H54 (cell line): ENCODE measurements at regions not wholly inside any gene's neighbourhood (a gene's known extent, or its start where the extent isn't known, plus 50 kb on each side); places are given as distances from the start of the nearest gene placed in this dataset.

Experiments
- DNase-seq: peaks from one replicate; pipeline ENCODE4 v3.0.0; 2011; ENCODE audit warnings: low spot score, mixed read lengths; ENCODE audit not compliant: insufficient read length
- FAIRE-seq: peaks from 3 replicates; lab custom pipeline; 2011; peaks lifted over from hg19 to GRCh38; lab: Jason Lieb, UNC
- POLR2A ChIP-seq: IDR thresholded peaks from 2 replicates; pipeline ENCODE4 v1.6.1; 2011; ENCODE audit warnings: low read depth, mild to moderate bottlenecking, low read length

GRCh38 chr20:53843645-53844044 lies 226.7 kb downstream of the BCAS1 start:
- DNase-seq, result no peak
- no peak for TF ChIP-seq POLR2A
- no peak for FAIRE-seq

GRCh38 chr20:53842301-53843099 lies 227.9 kb downstream of the BCAS1 start:
- DNase-seq (no peak), FAIRE-seq (no peak)
- no peak for TF ChIP-seq POLR2A

GRCh38 chr20:53841741-53842140 lies 228.7 kb downstream of the BCAS1 start:
- no peak for DNase-seq
- no peak for FAIRE-seq
- no peak for TF ChIP-seq POLR2A

GRCh38 chr20:53840532-53840931 lies 229.9 kb downstream of the BCAS1 start:
- DNase-seq (no peak), FAIRE-seq (no peak)
- no peak for TF ChIP-seq POLR2A

DNA sequence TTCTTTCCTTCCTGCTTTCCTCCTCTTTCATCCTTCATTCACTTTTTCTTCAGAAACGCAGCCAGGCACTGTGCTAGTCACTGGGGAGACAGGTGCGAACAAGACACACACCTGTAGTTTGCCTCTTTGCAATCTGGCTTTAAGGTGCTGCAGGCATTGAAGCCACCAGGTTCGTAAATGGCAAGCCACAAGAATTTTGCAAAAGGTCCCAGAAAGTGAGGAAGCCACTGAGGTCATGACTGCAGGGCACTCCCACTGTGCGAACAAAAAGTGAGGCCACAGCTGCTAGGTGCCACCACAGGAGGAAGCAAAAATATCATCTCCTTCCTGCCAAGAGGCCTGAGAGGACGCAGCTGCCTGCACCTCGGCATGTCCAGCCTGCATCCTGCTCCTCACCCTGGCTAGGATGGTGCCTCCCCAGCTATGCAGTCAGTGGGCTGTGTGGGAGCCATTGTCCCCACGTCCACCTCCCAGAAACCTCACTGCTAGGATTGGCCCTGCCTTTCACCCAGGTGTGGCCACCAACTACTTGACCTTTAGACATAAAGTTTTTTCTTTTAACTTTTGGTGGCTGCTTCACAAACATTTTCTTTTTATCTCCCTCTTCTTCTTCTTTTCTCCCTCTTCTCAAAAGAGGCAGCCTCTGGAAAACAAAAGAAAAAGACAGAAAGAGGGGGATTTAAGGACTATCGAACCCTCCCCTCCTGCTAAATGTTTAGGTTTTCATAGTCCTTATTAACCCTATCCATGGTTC lies 230.8 kb downstream of the BCAS1 start:
- no peak for TF ChIP-seq POLR2A
- DNase-seq (no peak), FAIRE-seq (no peak)

- FAIRE-seq, result no peak
- no peak for TF ChIP-seq POLR2A
- no peak for DNase-seq
Measured at GRCh38 chr20:53838311-53838868, 232.0 kb downstream of the BCAS1 start.

- TF ChIP-seq POLR2A, result no peak
- no peak for FAIRE-seq
- no peak for DNase-seq
Measured at GRCh38 chr20:53837126-53837826, 233.1 kb downstream of the BCAS1 start.

GRCh38 chr20:53834749-53835148 lies 235.6 kb downstream of the BCAS1 start:
- TF ChIP-seq POLR2A, result no peak
- FAIRE-seq, result no peak
- DNase-seq, result no peak

DNA sequence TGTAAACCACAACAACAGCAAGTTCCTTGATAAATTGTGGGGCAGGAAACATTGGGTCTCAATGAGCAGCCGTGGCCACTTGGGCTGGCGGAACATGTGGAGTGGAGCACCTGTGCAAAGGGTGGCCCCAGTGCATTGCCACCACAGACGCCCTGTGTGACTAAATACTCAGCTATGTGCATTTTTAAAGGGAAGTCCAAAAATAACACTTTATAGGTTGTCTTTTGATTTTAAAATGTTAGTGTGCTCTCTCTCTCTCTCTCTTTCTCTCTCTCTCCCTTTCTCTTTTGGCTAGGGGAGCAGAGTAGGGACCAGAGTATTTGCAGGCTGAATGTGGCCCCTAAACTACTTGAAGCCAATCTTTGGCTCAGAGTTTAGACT lies 236.3 kb downstream of the BCAS1 start:
- DNase-seq (no peak), FAIRE-seq (no peak)
- TF ChIP-seq POLR2A, result no peak

- no peak for DNase-seq
- FAIRE-seq, result no peak
- TF ChIP-seq POLR2A, result no peak
Measured at GRCh38 chr20:53833333-53834061, 236.9 kb downstream of the BCAS1 start.

- DNase-seq (no peak), FAIRE-seq (no peak)
- no peak for TF ChIP-seq POLR2A
Measured at GRCh38 chr20:53832499-53832898, 237.9 kb downstream of the BCAS1 start.

DNA sequence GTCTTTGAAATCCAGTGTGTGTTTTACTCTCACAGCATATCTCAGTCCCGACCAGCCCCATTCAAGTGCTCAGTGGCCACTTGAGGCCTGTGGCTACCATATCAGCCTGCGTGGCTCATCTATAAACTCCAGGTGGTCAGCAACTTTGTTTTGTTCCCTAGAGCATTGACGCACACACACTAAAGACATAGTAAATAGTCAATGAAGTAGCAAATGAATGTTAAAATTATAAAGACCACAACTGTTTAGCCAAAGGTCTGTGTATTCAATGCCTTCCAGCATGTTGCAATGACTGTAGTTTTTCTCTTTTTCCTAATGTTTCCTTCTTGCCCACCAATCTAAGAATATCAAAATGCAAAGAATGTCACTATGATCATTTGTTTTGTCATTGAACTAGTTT lies 238.2 kb upstream of the ZNF217 start:
- FAIRE-seq (no peak), DNase-seq (no peak)
- no peak for TF ChIP-seq POLR2A

GRCh38 chr20:53831228-53831627 lies 237.6 kb upstream of the ZNF217 start:
- no peak for DNase-seq
- no peak for TF ChIP-seq POLR2A
- no peak for FAIRE-seq
